ENCODE measurements at regions not wholly inside any gene's neighbourhood (a gene's known extent, or its start where the extent isn't known, plus 50 kb on each side); places are given as distances from the start of the nearest gene placed in this dataset.

GRCh38 chr13:55410398-55411330 is 1730.1 kb upstream of the PRR20A start:
- no peaks in the 10 kb centered on the region for H3K4me1 ChIP-seq (ENCODE audit: control insufficient read depth, low read length)
- no peak overlapping the region for H3K4me2 ChIP-seq (ENCODE audit: low read length)
- no peaks in the 10 kb centered on the region; the same call in 1 of the 2 replicates for H3K9me3 ChIP-seq (ENCODE audit: control insufficient read depth, insufficient read depth, low read length)
- H4K20me1 ChIP-seq (ENCODE audit: control insufficient read depth, insufficient read depth, low read depth, low read length), result no peaks in the 10 kb centered on the region
- no peak overlapping the region for H3K27ac ChIP-seq (ENCODE audit: low read depth, low read length)
- no peaks in the 10 kb centered on the region for H3K79me2 ChIP-seq (ENCODE audit: control insufficient read depth, low read length)
- TF ChIP-seq EZH2phosphoT487 (IDR thresholded peaks at IDR 0.05; ENCODE audit: borderline replicate concordance, low read length), result no peak
- no peak for TF ChIP-seq CTCF (IDR thresholded peaks at IDR 0.05; ENCODE audit: low read depth, low read length, poor library complexity, severe bottlenecking)
- no peaks in the 10 kb centered on the region for H3K9me2 ChIP-seq (replicated peaks; ENCODE audit: control insufficient read depth, low read length)
- H3K4me3 ChIP-seq (ENCODE audit: low read length), result no peak overlapping the region
- no peaks in the 10 kb centered on the region for H3K27me3 ChIP-seq (ENCODE audit: control insufficient read depth, low read length)
- H3F3A ChIP-seq (ENCODE audit: control insufficient read depth, insufficient read depth), result no peaks in the 10 kb centered on the region
- no peaks in the 10 kb centered on the region for H3K36me3 ChIP-seq (ENCODE audit: control insufficient read depth, low read length)

GRCh38 chr13:55418095-55418494 is 1722.6 kb upstream of the PRR20A start:
- H3F3A ChIP-seq (ENCODE audit: control insufficient read depth, insufficient read depth), result no peaks in the 10 kb centered on the region
- no peaks in the 10 kb centered on the region for H3K36me3 ChIP-seq (ENCODE audit: control insufficient read depth, low read length)
- H4K20me1 ChIP-seq (ENCODE audit: control insufficient read depth, insufficient read depth, low read depth, low read length), result no peaks in the 10 kb centered on the region
- no peaks in the 10 kb centered on the region for H3K9me3 ChIP-seq (ENCODE audit: control insufficient read depth, insufficient read depth, low read length)
- TF ChIP-seq CTCF (IDR thresholded peaks at IDR 0.05; ENCODE audit: low read depth, low read length, poor library complexity, severe bottlenecking) (no peak), EZH2phosphoT487 (IDR thresholded peaks at IDR 0.05; ENCODE audit: borderline replicate concordance, low read length) (no peak)
- H3K27me3 ChIP-seq (ENCODE audit: control insufficient read depth, low read length), result no peaks in the 10 kb centered on the region
- H3K79me2 ChIP-seq (ENCODE audit: control insufficient read depth, low read length), result no peaks in the 10 kb centered on the region
- no peak overlapping the region for H3K4me3 ChIP-seq (ENCODE audit: low read length)
- no peaks in the 10 kb centered on the region for H3K4me1 ChIP-seq (ENCODE audit: control insufficient read depth, low read length)
- no peaks in the 10 kb centered on the region for H3K9me2 ChIP-seq (replicated peaks; ENCODE audit: control insufficient read depth, low read length)
- H3K4me2 ChIP-seq (ENCODE audit: low read length), result no peak overlapping the region
- H3K27ac ChIP-seq (ENCODE audit: low read depth, low read length), result no peak overlapping the region

- Histone ChIP-seq H3K4me1 (ENCODE audit: control insufficient read depth, low read length) (no peaks in the 10 kb centered on the region), H3K9me2 (replicated peaks; ENCODE audit: control insufficient read depth, low read length) (no peaks in the 10 kb centered on the region), H3K4me3 (ENCODE audit: low read length) (no peak overlapping the region), H3K9me3 (ENCODE audit: control insufficient read depth, insufficient read depth, low read length) (peaks cover 3% of the 10 kb centered on the region; the same call in 1 of the 2 replicates), H3K27ac (ENCODE audit: low read depth, low read length) (no peak overlapping the region), H4K20me1 (ENCODE audit: control insufficient read depth, insufficient read depth, low read depth, low read length) (no peaks in the 10 kb centered on the region), H3K4me2 (ENCODE audit: low read length) (no peak overlapping the region), H3K36me3 (ENCODE audit: control insufficient read depth, low read length) (no peaks in the 10 kb centered on the region), H3K27me3 (ENCODE audit: control insufficient read depth, low read length) (no peaks in the 10 kb centered on the region), H3F3A (ENCODE audit: control insufficient read depth, insufficient read depth) (no peaks in the 10 kb centered on the region), H3K79me2 (ENCODE audit: control insufficient read depth, low read length) (no peaks in the 10 kb centered on the region)
- TF ChIP-seq CTCF (IDR thresholded peaks at IDR 0.05; ENCODE audit: low read depth, low read length, poor library complexity, severe bottlenecking) (no peak), EZH2phosphoT487 (IDR thresholded peaks at IDR 0.05; ENCODE audit: borderline replicate concordance, low read length) (no peak)
These were observed 1707.9 kb upstream of the PRR20A start for GRCh38 chr13:55432814-55433213.
